ENCODE measurements at regions not wholly inside any gene's neighbourhood (a gene's known extent, or its start where the extent isn't known, plus 50 kb on each side); places are given as distances from the start of the nearest gene placed in this dataset.
"Not testable (repeated sequence)": the region's sequence is repeated elsewhere in the genome, so short reads cannot be mapped to it uniquely, and the experiment has no call there.

- no peak for DNase-seq (ENCODE audit: extremely low read depth, low read depth)
Measured at GRCh38 chr12:7591531-7591930, 74.2 kb downstream of the APOBEC1 start.

- DNase-seq (ENCODE audit: extremely low read depth, low read depth): not testable (repeated sequence)
Measured at GRCh38 chr12:7590085-7590484, 75.6 kb downstream of the APOBEC1 start.

- DNase-seq (ENCODE audit: extremely low read depth, low read depth): peak; percentile 67
Measured at GRCh38 chr12:7588742-7589329, 76.9 kb downstream of the APOBEC1 start.

- DNase-seq (ENCODE audit: extremely low read depth, low read depth): not testable (repeated sequence)
Measured at GRCh38 chr12:7584137-7584536, 80.6 kb upstream of the CD163 start.

DNA sequence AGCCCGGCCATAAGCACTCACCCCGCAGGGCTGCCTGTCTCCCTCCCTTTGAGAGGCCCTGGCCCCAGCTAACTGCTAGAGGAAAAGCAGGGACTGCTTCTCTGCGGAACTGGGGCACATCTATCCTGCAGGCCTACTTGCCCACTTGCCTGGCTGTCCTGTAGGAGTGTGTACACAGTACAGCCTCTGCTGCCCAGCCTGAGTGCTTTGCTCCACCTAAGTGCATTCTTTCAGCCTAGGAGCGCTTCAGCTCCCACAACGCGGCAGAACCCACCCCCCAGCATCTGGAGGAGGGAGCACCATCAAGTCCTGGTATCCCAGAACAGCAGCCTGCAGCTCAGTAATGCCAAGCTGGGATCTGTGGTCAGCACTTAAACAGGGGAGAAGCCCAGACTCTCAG, 79.9 kb upstream of the CD163 start:
- DNase-seq (ENCODE audit: extremely low read depth, low read depth): no peak

DNA sequence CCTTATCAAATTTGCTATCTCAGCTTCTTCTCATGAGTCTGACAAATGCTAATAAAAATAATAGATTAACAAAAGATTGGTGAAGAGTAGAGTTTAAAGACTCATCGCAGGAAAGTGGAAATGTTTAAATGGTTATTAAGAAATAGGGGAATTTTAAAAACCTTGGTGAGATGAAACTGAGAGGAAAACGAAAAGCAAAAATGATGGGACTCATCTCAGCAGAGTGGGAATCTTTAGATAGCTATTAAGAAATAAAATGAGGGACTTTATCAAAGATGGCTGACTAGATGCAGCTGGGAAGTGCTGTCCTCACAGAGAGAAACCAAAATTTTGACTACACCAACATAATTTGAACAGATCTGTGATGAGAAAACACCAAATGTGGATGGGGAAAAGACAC, 79.2 kb upstream of the CD163 start:
- no peak for DNase-seq (ENCODE audit: extremely low read depth, low read depth)

- no peak for DNase-seq (ENCODE audit: extremely low read depth, low read depth)
Measured at GRCh38 chr12:7581625-7582024, 78.0 kb upstream of the CD163 start.

- no peak for DNase-seq (ENCODE audit: extremely low read depth, low read depth)
Measured at GRCh38 chr12:7581046-7581445, 77.5 kb upstream of the CD163 start.

DNA sequence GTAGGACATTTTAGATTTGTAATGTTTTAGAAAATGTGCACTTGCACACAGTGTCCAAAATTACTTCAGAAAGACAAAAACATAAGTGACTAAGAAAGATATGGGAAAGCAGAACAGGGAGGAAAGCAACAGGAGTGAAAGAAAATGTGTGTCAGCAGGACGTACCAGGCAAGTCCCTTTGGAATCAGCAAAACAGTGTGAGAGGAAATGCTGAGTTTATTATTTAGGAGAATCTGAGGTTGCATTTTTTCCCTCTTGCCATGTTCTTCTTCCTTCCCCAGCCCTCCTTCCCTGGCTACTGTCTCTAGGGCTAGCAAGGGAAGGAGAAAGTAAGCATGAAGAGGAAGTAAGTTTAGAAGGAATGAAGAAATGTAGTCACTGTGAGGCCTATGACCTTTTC, 67.7 kb upstream of the CD163 start:
- DNase-seq (ENCODE audit: extremely low read depth, low read depth): no peak

DNA sequence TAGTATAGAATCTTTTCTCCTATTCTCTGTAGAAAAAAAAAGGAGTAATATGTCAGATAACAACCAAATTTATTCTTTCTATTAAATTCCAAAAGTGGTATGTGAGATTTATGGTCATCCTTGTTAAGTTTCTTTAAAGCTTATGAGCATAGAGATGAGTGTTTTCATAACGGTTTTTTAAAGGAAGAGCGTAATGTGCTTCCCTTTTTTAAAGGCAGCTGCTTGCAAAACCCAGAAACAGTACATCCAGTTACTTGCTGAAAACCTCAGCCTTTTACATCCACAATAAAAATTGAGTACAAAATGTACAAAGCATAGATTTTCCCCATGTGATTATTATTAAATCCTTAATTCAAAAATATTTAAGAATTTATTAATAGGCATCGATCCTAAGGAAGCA, 53.6 kb upstream of the CD163 start:
- DNase-seq (ENCODE audit: extremely low read depth, low read depth): no peak

DNA sequence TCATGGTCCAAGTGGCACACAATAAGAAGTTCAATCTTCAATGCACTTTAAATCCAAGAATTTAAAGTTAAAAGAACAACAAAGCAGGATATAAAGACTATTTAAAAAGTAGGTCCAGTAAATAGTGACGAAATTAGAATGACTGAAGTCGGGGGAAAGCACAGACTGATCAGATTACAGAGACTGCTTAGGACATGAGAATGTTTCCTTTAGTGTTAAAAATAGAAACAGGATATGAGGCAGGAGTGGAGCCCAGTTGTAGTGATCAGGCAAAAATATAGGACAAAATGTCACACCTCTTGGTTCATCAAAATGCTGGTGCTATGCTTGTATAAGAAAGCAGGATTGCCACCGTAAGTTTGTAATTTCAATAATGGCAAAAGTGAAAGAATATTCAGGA, 52.2 kb upstream of the CD163 start:
- peak; percentile 3 for DNase-seq (ENCODE audit: extremely low read depth, low read depth)

DNA sequence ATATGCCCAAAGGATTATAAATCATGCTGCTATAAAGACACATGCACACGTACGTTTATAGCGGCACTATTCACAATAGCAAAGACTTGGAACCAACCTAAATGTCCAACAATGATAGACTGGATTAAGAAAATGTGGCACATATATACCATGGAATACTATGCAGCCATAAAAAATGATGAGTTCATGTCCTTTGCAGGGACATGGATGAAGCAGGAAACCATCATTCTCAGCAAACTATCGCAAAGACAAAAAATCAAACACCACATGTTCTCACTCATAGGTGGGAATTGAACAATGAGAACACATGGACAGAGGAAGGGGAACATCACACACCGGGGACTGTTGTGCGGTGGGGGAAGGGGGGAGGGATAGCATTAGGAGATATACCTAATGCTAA, 51.3 kb upstream of the CD163 start:
- DNase-seq (ENCODE audit: extremely low read depth, low read depth): not testable (repeated sequence)

All from NCI-H460 (cell line).